ENCODE measurements at regions not wholly inside any gene's neighbourhood (a gene's known extent, or its start where the extent isn't known, plus 50 kb on each side); places are given as distances from the start of the nearest gene placed in this dataset.
"Not testable (repeated sequence)": the region's sequence is repeated elsewhere in the genome, so short reads cannot be mapped to it uniquely, and the experiment has no call there.

DNA sequence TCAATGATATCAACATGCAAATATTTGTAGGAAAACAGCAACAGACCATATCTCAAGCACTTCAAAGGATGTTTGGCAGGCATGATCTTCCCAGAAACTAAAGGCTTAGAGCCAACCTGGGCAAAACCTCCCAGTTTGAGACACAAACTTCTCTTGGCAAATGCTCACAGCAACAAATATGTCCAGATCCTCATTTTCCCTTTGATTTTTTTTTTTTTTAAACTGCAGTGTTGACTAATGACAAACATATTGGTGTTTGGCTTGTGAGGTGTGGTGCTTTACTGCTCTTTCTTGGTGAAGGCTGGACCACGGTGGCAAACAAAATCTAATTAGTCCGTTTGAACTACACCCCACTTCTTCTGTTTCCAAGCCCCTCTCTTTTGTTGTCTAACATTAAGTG, 87.2 kb downstream of the EBLN2 start:
- H3K79me2 ChIP-seq (ENCODE audit: insufficient read depth, low read length), result no peaks in the 10 kb centered on the region
- H3K9me2 ChIP-seq (replicated peaks; ENCODE audit: insufficient read depth, low read length), result no peaks in the 10 kb centered on the region
- no peak overlapping the region for H3K27ac ChIP-seq (ENCODE audit: low read depth, low read length)
- H3K9ac ChIP-seq (ENCODE audit: low read length), result no peak overlapping the region
- no peaks in the 10 kb centered on the region for H3F3A ChIP-seq (ENCODE audit: insufficient read depth)
- no peak overlapping the region for H3K4me3 ChIP-seq (ENCODE audit: insufficient read depth, low read length, poor library complexity, severe bottlenecking)
- no peak overlapping the region for H3K4me2 ChIP-seq (ENCODE audit: low read depth, low read length, poor library complexity, severe bottlenecking)
- TF ChIP-seq, protein P1, sequence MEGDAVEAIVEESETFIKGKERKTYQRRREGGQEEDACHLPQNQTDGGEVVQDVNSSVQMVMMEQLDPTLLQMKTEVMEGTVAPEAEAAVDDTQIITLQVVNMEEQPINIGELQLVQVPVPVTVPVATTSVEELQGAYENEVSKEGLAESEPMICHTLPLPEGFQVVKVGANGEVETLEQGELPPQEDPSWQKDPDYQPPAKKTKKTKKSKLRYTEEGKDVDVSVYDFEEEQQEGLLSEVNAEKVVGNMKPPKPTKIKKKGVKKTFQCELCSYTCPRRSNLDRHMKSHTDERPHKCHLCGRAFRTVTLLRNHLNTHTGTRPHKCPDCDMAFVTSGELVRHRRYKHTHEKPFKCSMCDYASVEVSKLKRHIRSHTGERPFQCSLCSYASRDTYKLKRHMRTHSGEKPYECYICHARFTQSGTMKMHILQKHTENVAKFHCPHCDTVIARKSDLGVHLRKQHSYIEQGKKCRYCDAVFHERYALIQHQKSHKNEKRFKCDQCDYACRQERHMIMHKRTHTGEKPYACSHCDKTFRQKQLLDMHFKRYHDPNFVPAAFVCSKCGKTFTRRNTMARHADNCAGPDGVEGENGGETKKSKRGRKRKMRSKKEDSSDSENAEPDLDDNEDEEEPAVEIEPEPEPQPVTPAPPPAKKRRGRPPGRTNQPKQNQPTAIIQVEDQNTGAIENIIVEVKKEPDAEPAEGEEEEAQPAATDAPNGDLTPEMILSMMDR (IDR thresholded peaks at IDR 0.05; ENCODE audit: insufficient read depth, low read length, poor library complexity, severe bottlenecking), result no peak
- TF ChIP-seq EZH2phosphoT487 (conservative IDR thresholded peaks at IDR 0.05; ENCODE audit: low read length), result no peak
- no peaks in the 10 kb centered on the region for H3K9me3 ChIP-seq (ENCODE audit: insufficient read depth, low read length)
- no peaks in the 10 kb centered on the region for H3K27me3 ChIP-seq (ENCODE audit: low read length)
- H4K20me1 ChIP-seq (ENCODE audit: low read depth, low read length), result no peaks in the 10 kb centered on the region
- H3K36me3 ChIP-seq (ENCODE audit: low read length), result no peaks in the 10 kb centered on the region
- H2AFZ ChIP-seq (ENCODE audit: low read depth, low read length, severe bottlenecking), result no peak overlapping the region

DNA sequence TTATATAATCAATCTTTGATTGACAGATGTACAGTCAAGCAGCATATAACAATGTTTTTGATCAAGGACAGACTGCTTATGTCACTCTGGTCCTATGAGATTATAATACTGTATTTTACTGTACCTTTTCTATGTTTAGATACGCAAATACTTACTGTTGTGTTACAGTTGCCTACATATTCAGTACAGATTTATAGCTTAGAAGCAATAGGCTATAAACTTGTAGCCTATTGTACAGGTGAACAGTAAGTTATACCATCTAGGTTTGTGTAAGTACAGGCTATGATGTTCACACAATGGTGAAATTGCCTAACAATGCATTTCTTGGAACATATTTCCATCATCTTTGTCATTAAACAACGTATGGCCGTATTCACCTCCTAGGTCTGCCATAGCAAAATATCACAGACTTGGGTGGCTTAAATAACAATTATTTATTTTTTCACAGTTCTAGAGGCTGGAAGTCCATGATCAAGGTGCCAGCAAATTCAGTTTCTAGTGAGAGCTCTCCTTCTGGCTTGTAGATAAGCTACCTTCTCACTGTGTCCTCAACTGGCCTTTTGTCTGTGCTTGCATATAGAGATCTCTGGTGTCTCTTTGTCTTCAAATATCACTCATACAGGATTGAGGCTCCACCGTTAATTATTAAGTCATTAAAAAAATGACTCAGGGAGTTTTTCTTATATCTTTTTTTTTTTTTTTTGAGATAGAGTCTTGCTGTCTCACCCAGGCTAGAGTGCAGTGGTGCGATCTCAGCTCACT, 89.1 kb downstream of the EBLN2 start:
- no peaks in the 10 kb centered on the region for H3K79me2 ChIP-seq (ENCODE audit: insufficient read depth, low read length)
- H3K27me3 ChIP-seq (ENCODE audit: low read length), result no peaks in the 10 kb centered on the region
- no peaks in the 10 kb centered on the region for H4K20me1 ChIP-seq (ENCODE audit: low read depth, low read length)
- no peak overlapping the region for H3K4me2 ChIP-seq (ENCODE audit: low read depth, low read length, poor library complexity, severe bottlenecking)
- H3K9ac ChIP-seq (ENCODE audit: low read length), result no peak overlapping the region
- H3K9me3 ChIP-seq (ENCODE audit: insufficient read depth, low read length), result no peaks in the 10 kb centered on the region
- no peak overlapping the region for H3K4me3 ChIP-seq (ENCODE audit: insufficient read depth, low read length, poor library complexity, severe bottlenecking)
- no peaks in the 10 kb centered on the region for H3F3A ChIP-seq (ENCODE audit: insufficient read depth)
- no peak overlapping the region for H3K27ac ChIP-seq (ENCODE audit: low read depth, low read length)
- TF ChIP-seq, protein P1 (IDR thresholded peaks at IDR 0.05; ENCODE audit: insufficient read depth, low read length, poor library complexity, severe bottlenecking), result no peak
- TF ChIP-seq EZH2phosphoT487 (conservative IDR thresholded peaks at IDR 0.05; ENCODE audit: low read length), result no peak
- no peaks in the 10 kb centered on the region for H3K36me3 ChIP-seq (ENCODE audit: low read length)
- H2AFZ ChIP-seq (ENCODE audit: low read depth, low read length, severe bottlenecking), result no peak overlapping the region
- no peaks in the 10 kb centered on the region for H3K9me2 ChIP-seq (replicated peaks; ENCODE audit: insufficient read depth, low read length)

DNA sequence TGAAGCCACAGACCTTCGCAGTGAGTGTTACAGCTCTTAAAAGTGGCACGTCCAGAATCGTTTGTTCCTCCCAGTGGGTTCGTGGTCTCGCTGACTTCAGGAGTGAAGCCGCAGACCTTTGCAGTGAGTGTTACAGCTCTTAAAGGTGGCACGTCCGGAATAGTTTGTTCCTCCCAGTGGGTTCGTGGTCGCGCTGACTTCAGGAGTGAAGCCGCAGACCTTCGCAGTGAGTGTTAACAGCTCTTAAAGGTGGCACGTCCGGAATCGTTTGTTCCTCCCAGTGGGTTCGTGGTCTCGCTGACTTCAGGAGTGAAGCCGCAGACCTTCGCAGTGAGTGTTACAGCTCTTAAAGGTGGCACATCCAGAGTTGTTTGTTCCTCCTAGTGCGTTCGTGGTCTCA, 91.1 kb downstream of the EBLN2 start:
- H3K27ac ChIP-seq (ENCODE audit: low read depth, low read length); H3K4me2 ChIP-seq (ENCODE audit: low read depth, low read length, poor library complexity, severe bottlenecking); H3K79me2 ChIP-seq (ENCODE audit: insufficient read depth, low read length); H3K9me2 ChIP-seq (replicated peaks; ENCODE audit: insufficient read depth, low read length); H3K9ac ChIP-seq (ENCODE audit: low read length); H3K9me3 ChIP-seq (ENCODE audit: insufficient read depth, low read length); H3K4me3 ChIP-seq (ENCODE audit: insufficient read depth, low read length, poor library complexity, severe bottlenecking); H3K27me3 ChIP-seq (ENCODE audit: low read length); H2AFZ ChIP-seq (ENCODE audit: low read depth, low read length, severe bottlenecking); H3F3A ChIP-seq (ENCODE audit: insufficient read depth); H4K20me1 ChIP-seq (ENCODE audit: low read depth, low read length); H3K36me3 ChIP-seq (ENCODE audit: low read length): not testable (repeated sequence)

GRCh38 chr3:73153057-73153456, 91.6 kb downstream of the EBLN2 start:
- H3K9me2 ChIP-seq (replicated peaks; ENCODE audit: insufficient read depth, low read length); H3K27me3 ChIP-seq (ENCODE audit: low read length); H4K20me1 ChIP-seq (ENCODE audit: low read depth, low read length); H3K4me3 ChIP-seq (ENCODE audit: insufficient read depth, low read length, poor library complexity, severe bottlenecking); H3K9ac ChIP-seq (ENCODE audit: low read length); H3K79me2 ChIP-seq (ENCODE audit: insufficient read depth, low read length); H3K9me3 ChIP-seq (ENCODE audit: insufficient read depth, low read length); H3K27ac ChIP-seq (ENCODE audit: low read depth, low read length); H3K36me3 ChIP-seq (ENCODE audit: low read length); H2AFZ ChIP-seq (ENCODE audit: low read depth, low read length, severe bottlenecking); H3F3A ChIP-seq (ENCODE audit: insufficient read depth); H3K4me2 ChIP-seq (ENCODE audit: low read depth, low read length, poor library complexity, severe bottlenecking): not testable (repeated sequence)

DNA sequence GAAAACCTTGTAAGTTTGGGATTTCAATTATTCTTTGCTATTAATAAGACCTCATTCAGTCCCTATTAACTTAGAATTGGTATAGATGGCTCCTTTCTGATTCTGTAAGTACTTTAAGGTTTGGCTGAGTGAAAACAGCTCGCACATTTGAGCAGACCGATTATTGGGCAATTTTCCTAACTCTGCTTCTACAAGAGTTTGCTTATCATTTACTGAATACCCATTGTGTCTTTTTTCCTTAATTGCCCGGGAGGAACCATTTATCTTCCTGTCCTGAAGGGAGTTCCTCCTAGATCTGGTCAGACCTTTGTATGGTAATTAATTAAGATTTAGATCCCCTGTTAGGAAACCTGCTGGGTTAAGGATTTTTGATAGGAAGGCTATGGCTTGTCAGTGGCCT, 92.8 kb downstream of the EBLN2 start:
- not testable (repeated sequence) for H2AFZ ChIP-seq (ENCODE audit: low read depth, low read length, severe bottlenecking); H4K20me1 ChIP-seq (ENCODE audit: low read depth, low read length); H3K27ac ChIP-seq (ENCODE audit: low read depth, low read length); H3K9ac ChIP-seq (ENCODE audit: low read length); H3K9me3 ChIP-seq (ENCODE audit: insufficient read depth, low read length); H3F3A ChIP-seq (ENCODE audit: insufficient read depth); H3K79me2 ChIP-seq (ENCODE audit: insufficient read depth, low read length); H3K4me3 ChIP-seq (ENCODE audit: insufficient read depth, low read length, poor library complexity, severe bottlenecking); H3K36me3 ChIP-seq (ENCODE audit: low read length); H3K27me3 ChIP-seq (ENCODE audit: low read length); H3K4me2 ChIP-seq (ENCODE audit: low read depth, low read length, poor library complexity, severe bottlenecking); H3K9me2 ChIP-seq (replicated peaks; ENCODE audit: insufficient read depth, low read length)

- not testable (repeated sequence) for H3K9me3 ChIP-seq (ENCODE audit: insufficient read depth, low read length); H3K4me2 ChIP-seq (ENCODE audit: low read depth, low read length, poor library complexity, severe bottlenecking); H3K27ac ChIP-seq (ENCODE audit: low read depth, low read length); H3K4me3 ChIP-seq (ENCODE audit: insufficient read depth, low read length, poor library complexity, severe bottlenecking); H3K9ac ChIP-seq (ENCODE audit: low read length); H4K20me1 ChIP-seq (ENCODE audit: low read depth, low read length); H2AFZ ChIP-seq (ENCODE audit: low read depth, low read length, severe bottlenecking); H3K36me3 ChIP-seq (ENCODE audit: low read length); H3K79me2 ChIP-seq (ENCODE audit: insufficient read depth, low read length); H3F3A ChIP-seq (ENCODE audit: insufficient read depth); H3K27me3 ChIP-seq (ENCODE audit: low read length); H3K9me2 ChIP-seq (replicated peaks; ENCODE audit: insufficient read depth, low read length)
Measured at GRCh38 chr3:73155441-73155840, 94.0 kb downstream of the EBLN2 start.
